Breast epithelium (tissue), 3 donors: ENCODE measurements at regions not wholly inside any gene's neighbourhood (a gene's known extent, or its start where the extent isn't known, plus 50 kb on each side); places are given as distances from the start of the nearest gene placed in this dataset.

Experiments used
- CTCF ChIP-seq, 3 donors: fragments of 450-650 bp; IDR thresholded peaks; one replicate each; pipeline ENCODE4 v1.5.1; 2016 to 2017; ENCODE audit warnings: antibody characterized with exemption in 3 of 3, mild to moderate bottlenecking in 3 of 3, moderate library complexity in 3 of 3
- POLR2AphosphoS5 ChIP-seq, 3 donors: sonication (generic); formaldehyde crosslinking; IDR thresholded peaks; one replicate each; pipeline ENCODE4 v1.6.1; 2017; ENCODE audit warnings: antibody characterized with exemption in 3 of 3

GRCh38 chr9:107872457-107873192 is 383.1 kb upstream of the KLF4 start:
- TF ChIP-seq CTCF (IDR thresholded peaks at IDR 0.05) (no peak), POLR2AphosphoS5 (IDR thresholded peaks at IDR 0.05) (no peak)
